Superior temporal gyrus (tissue), 1 donor: ENCODE measurements at regions not wholly inside any gene's neighbourhood (a gene's known extent, or its start where the extent isn't known, plus 50 kb on each side); places are given as distances from the start of the nearest gene placed in this dataset.
"Not testable (repeated sequence)": the region's sequence is repeated elsewhere in the genome, so short reads cannot be mapped to it uniquely, and the experiment has no call there.

Experiments used
- DNase-seq: peaks from one replicate; pipeline ENCODE4 v3.0.0-alpha.2; 2016; ENCODE audit errors: extremely low spot score

GRCh38 chr3:51588724-51589123 is 50.2 kb downstream of the RAD54L2 start:
- no peak for DNase-seq

- DNase-seq: no peak
These were observed 52.7 kb downstream of the RAD54L2 start for GRCh38 chr3:51591231-51591630.

- no peak for DNase-seq
These were observed 55.2 kb downstream of the RAD54L2 start for GRCh38 chr3:51593697-51594096.

GRCh38 chr3:51599638-51600037 is 61.1 kb downstream of the RAD54L2 start:
- not testable (repeated sequence) for DNase-seq

GRCh38 chr3:51604212-51604611 is 65.7 kb downstream of the RAD54L2 start:
- DNase-seq: no peak

- DNase-seq: no peak
These were observed 65.1 kb upstream of the TEX264 start for GRCh38 chr3:51605938-51606337.

- DNase-seq: not testable (repeated sequence)
These were observed 64.2 kb upstream of the TEX264 start for GRCh38 chr3:51606871-51607270.

GRCh38 chr3:51607591-51608325 is 63.3 kb upstream of the TEX264 start:
- DNase-seq: not testable (repeated sequence)

GRCh38 chr3:51610708-51611107 is 60.3 kb upstream of the TEX264 start:
- DNase-seq: no peak

- no peak for DNase-seq
These were observed 53.5 kb upstream of the TEX264 start for GRCh38 chr3:51617597-51617996.

GRCh38 chr3:51618038-51618437 is 53.0 kb upstream of the TEX264 start:
- DNase-seq: not testable (repeated sequence)

GRCh38 chr3:51618496-51618895 is 52.6 kb upstream of the TEX264 start:
- DNase-seq: no peak

- DNase-seq: no peak
These were observed 51.1 kb upstream of the TEX264 start for GRCh38 chr3:51619983-51620382.

GRCh38 chr3:51620543-51620942 is 50.5 kb upstream of the TEX264 start:
- DNase-seq: peak; percentile 42

- no peak for DNase-seq
These were observed 49.8 kb upstream of the TEX264 start for GRCh38 chr3:51621091-51621892.
